GM12878 (cell line): ENCODE measurements at regions not wholly inside any gene's neighbourhood (a gene's known extent, or its start where the extent isn't known, plus 50 kb on each side); places are given as distances from the start of the nearest gene placed in this dataset.

Experiments
- ATAC-seq: fragments of 200-7000 bp; cut with Tn5 transposase; 3 replicates; pipeline ENCODE4 v1.9.1; 2020; ENCODE audit warnings: mild to moderate bottlenecking, moderate library complexity
- BruUV-seq: library from RNA; stranded (reverse); fragments of 400-500 nt; replicated peaks from 2 replicates; lab custom pipeline; 2021; lab: Mats Ljungman, UMichigan
- CTCF ChIA-PET: fragments of 300-600 bp; sonication (Branson Sonifier 250); formaldehyde crosslinking; extraction: SDS; loops from one replicate; lab custom pipeline; 2021; ENCODE audit warnings: inconsistent platforms; lab: Yijun Ruan, JAX
- POLR2A ChIA-PET: fragments of 350-600 bp; formaldehyde crosslinking; extraction: SDS; loops from one replicate; lab custom pipeline; 2021; ENCODE audit warnings: inconsistent platforms; lab: Charles Lee
- RAD21 ChIA-PET: fragments of 300-600 bp; sonication (Branson Sonifier 250); formaldehyde crosslinking; loops from one replicate; lab custom pipeline; 2023; ENCODE audit warnings: antibody characterized with exemption; ENCODE audit not compliant: unreplicated experiment; lab: Charles Lee
- SMC1A ChIA-PET: fragments of 300-600 bp; sonication (Branson Sonifier 250); formaldehyde crosslinking; loops from one replicate; lab custom pipeline; 2023; ENCODE audit not compliant: unreplicated experiment, uncharacterized antibody; lab: Charles Lee
- DNase-seq: peaks from one replicate; pipeline ENCODE4 v3.0.0-alpha.2; 2011; ENCODE audit warnings: low read depth, low spot score
- FAIRE-seq: peaks from 3 replicates; lab custom pipeline; 2011; peaks lifted over from hg19 to GRCh38; lab: Jason Lieb, UNC
- H2AFZ ChIP-seq: 2 replicates; pipeline ENCODE4 v1.6.0; 2011; ENCODE audit warnings: low read depth, low read length, control low read depth; ENCODE audit not compliant: control insufficient read depth
- H3K27ac ChIP-seq: 2 replicates; pipeline ENCODE4 v1.5.1; 2011; ENCODE audit warnings: control low read depth; ENCODE audit not compliant: control insufficient read depth, insufficient read depth
- H3K27me3 ChIP-seq, 2 experiments: replicated peaks in 1 of 2; 2 replicates each; pipeline versions ENCODE4 v1.6.0 to v1.6.1; 2011; ENCODE audit warnings: low read length in 1 of 2; ENCODE audit not compliant: control insufficient read depth in 2 of 2, insufficient read depth in 2 of 2
- H3K36me3 ChIP-seq, 2 experiments: 2 replicates each; pipeline ENCODE4 v1.5.1; 2011; ENCODE audit warnings: low read length in 1 of 2; ENCODE audit not compliant: control insufficient read depth in 2 of 2, insufficient read depth in 2 of 2
- H3K4me1 ChIP-seq: 2 replicates; pipeline ENCODE4 v1.6.1; 2011; ENCODE audit warnings: mild to moderate bottlenecking, low read length, moderate library complexity, mixed read lengths; ENCODE audit not compliant: control insufficient read depth, insufficient read depth
- H3K4me2 ChIP-seq: 2 replicates; pipeline ENCODE4 v1.6.0; 2011; ENCODE audit warnings: control low read depth; ENCODE audit not compliant: control insufficient read depth, insufficient read depth
- H3K4me3 ChIP-seq: fragments of 200-600 bp; sonication (generic); 2 replicates; pipeline ENCODE4 v1.5.1; 2016
- H3K79me2 ChIP-seq: 2 replicates; pipeline ENCODE4 v1.6.0; 2011; ENCODE audit warnings: low read length; ENCODE audit not compliant: control insufficient read depth, insufficient read depth
- H3K9ac ChIP-seq: 2 replicates; pipeline ENCODE4 v1.8.0; 2011; ENCODE audit warnings: low read length, control low read depth, mixed read lengths; ENCODE audit not compliant: control insufficient read depth, insufficient read depth
- H3K9me3 ChIP-seq: replicated peaks from 3 replicates; pipeline ENCODE4 v1.5.1; 2011; ENCODE audit warnings: mild to moderate bottlenecking, low read length; ENCODE audit not compliant: control insufficient read depth, insufficient read depth
- H4K20me1 ChIP-seq: 2 replicates; pipeline ENCODE4 v1.6.0; 2011; ENCODE audit not compliant: control insufficient read depth, insufficient read depth
- ATF7 ChIP-seq: fragments of 450-650 bp; IDR thresholded peaks from 2 replicates; pipeline ENCODE4 v1.6.1; 2016; ENCODE audit warnings: low read depth, mild to moderate bottlenecking
- CBX5 ChIP-seq: sonication (generic); IDR thresholded peaks from 2 replicates; pipeline ENCODE4 v1.6.1; 2016; ENCODE audit warnings: low read depth, moderate library complexity, mild to moderate bottlenecking, inconsistent platforms
- ESRRA ChIP-seq: IDR thresholded peaks from 2 replicates; pipeline ENCODE4 v1.6.1; 2012; ENCODE audit warnings: mild to moderate bottlenecking, low read length, improper control_type of control experiment
- EZH2 ChIP-seq: IDR thresholded peaks from 2 replicates; pipeline ENCODE4 v1.6.1; 2012; ENCODE audit warnings: low read depth, mild to moderate bottlenecking, control low read depth, inconsistent platforms, low read length, borderline replicate concordance; ENCODE audit not compliant: control insufficient read depth
- JUNB ChIP-seq: IDR thresholded peaks from 2 replicates; pipeline ENCODE4 v1.6.1; 2016; ENCODE audit warnings: antibody characterized with exemption, mild to moderate bottlenecking
- KAT2A ChIP-seq: conservative IDR thresholded peaks from 2 replicates; pipeline ENCODE4 v1.6.1; 2011; ENCODE audit warnings: low read depth, low read length; ENCODE audit not compliant: control insufficient read depth
- PAX5 ChIP-seq: IDR thresholded peaks from 2 replicates; pipeline ENCODE4 v1.6.1; 2011; ENCODE audit warnings: low read depth, low read length, borderline replicate concordance
- POLR2A ChIP-seq: IDR thresholded peaks from 2 replicates; pipeline ENCODE4 v1.6.1; 2011; ENCODE audit warnings: low read depth, mild to moderate bottlenecking, low read length
- RBBP5 ChIP-seq: fragments of 200-600 bp; sonication (generic); conservative IDR thresholded peaks from 2 replicates; pipeline ENCODE4 v1.6.1; 2016
- RFX5 ChIP-seq: IDR thresholded peaks from 2 replicates; pipeline ENCODE4 v1.6.1; 2011; ENCODE audit warnings: low read depth, low read length, improper control_type of control experiment
- SMC3 ChIP-seq: IDR thresholded peaks from 2 replicates; pipeline ENCODE4 v1.6.1; 2011; ENCODE audit warnings: low read length, improper control_type of control experiment, borderline replicate concordance
- STAT1 ChIP-seq: fragments of 450-650 bp; conservative IDR thresholded peaks from 2 replicates; pipeline ENCODE4 v1.6.1; 2014; ENCODE audit warnings: antibody characterized with exemption, mild to moderate bottlenecking
- SUPT20H ChIP-seq: IDR thresholded peaks from 2 replicates; pipeline ENCODE4 v1.6.1; 2011; ENCODE audit warnings: low read depth, mild to moderate bottlenecking, low read length, moderate library complexity, borderline replicate concordance; ENCODE audit not compliant: control insufficient read depth
- ZBED1 ChIP-seq: IDR thresholded peaks from 2 replicates; pipeline ENCODE4 v1.6.1; 2016; ENCODE audit warnings: borderline replicate concordance
- ZZZ3 ChIP-seq: IDR thresholded peaks from 2 replicates; pipeline ENCODE4 v1.6.1; 2011; ENCODE audit warnings: low read depth; ENCODE audit not compliant: control insufficient read depth, insufficient read length
- WGBS: methylation state at CpG from one replicate; pipeline ENCODE4 v1.1.6; 2016; ENCODE audit warnings: low lambda C conversion rate; ENCODE audit not compliant: insufficient replicate concordance, insufficient coverage; ENCODE audit errors: missing lambda C conversion rate; 5-methylcytosine and 5-hydroxymethylcytosine counted together
- in situ Hi-C: fragments of 300-500 bp; cut with MboI; formaldehyde crosslinking; loops from 9 replicates; pipeline ENCODE4 v1.14.3; 2018; ENCODE audit warnings: mixed read lengths
- intact Hi-C: fragments of 100-400 bp; cut with micrococcal nuclease; formaldehyde crosslinking; loops from one replicate; pipeline ENCODE4 v1.14.2; 2022; ENCODE audit not compliant: unreplicated experiment
- TF ChIP-seq, protein P1 (sequence below): fragments of 450-650 bp; IDR thresholded peaks from 2 replicates; pipeline ENCODE4 v1.6.1; 2014; ENCODE audit warnings: mild to moderate bottlenecking
- TF ChIP-seq, protein P2 (sequence below): fragments of 150-350 bp; IDR thresholded peaks from 2 replicates; pipeline ENCODE4 v1.6.1; 2014; ENCODE audit warnings: mild to moderate bottlenecking, low read depth, low read length
- TF ChIP-seq, protein P3 (sequence below): IDR thresholded peaks from 2 replicates; pipeline ENCODE4 v1.6.1; 2012; ENCODE audit warnings: low read depth, low read length, improper control_type of control experiment

DNA sequence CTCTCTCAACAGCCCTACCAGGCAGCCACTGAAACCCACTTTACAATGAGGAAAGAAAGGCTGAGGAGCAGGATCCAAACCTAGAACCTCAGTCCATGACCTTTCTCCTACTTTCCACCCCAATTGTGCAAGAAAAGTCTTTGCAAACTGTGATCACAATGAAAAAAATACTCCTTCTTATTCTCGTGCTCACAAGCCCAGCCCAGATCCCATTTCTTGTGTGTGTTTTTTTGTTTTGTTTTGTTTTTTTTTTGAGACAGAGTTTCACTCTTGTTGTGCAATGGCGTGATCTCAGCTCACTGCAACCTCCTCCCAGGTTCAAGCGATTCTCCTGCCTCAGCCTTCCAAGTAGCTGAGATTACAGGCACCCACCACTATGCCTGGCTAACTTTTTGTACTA lies 97.7 kb downstream of the CRYAA start:
- ChIA-PET RAD21 (no interaction called here), SMC1A (no interaction called here), POLR2A (no interaction called here), CTCF (no interaction called here)
- peaks cover 4% of the 10 kb centered on the region; the same call in 2 of the 3 replicates for H3K9me3 ChIP-seq
- no peaks in the 10 kb centered on the region for H3K36me3 ChIP-seq
- no TSS peak for BruUV-seq
- no peaks in the 10 kb centered on the region for H3K27me3 ChIP-seq
- TF ChIP-seq ESRRA = no peak
- no peak for TF ChIP-seq KAT2A
- no peak for TF ChIP-seq EZH2
- in situ Hi-C loops (no loop called here), intact Hi-C loops (no loop called here)
- H3K4me3 ChIP-seq = no peak overlapping the region
- 0 out of 2 replicates have a peak, but pooled peaks cover 4% of the 10 kb centered on the region for H3K4me1 ChIP-seq
- H3K4me2 ChIP-seq = no peak overlapping the region
- H3K9ac ChIP-seq = no peak overlapping the region
- 31% methylated on average over 3 of the region's 3 CpGs for WGBS
- no peak overlapping the region for H2AFZ ChIP-seq
- no peaks in the 10 kb centered on the region for H4K20me1 ChIP-seq
- no peak for DNase-seq
- no peaks in the 10 kb centered on the region for H3K79me2 ChIP-seq
- no peak for FAIRE-seq
- no peak overlapping the region for H3K27ac ChIP-seq
- no peak for ATAC-seq

DNA sequence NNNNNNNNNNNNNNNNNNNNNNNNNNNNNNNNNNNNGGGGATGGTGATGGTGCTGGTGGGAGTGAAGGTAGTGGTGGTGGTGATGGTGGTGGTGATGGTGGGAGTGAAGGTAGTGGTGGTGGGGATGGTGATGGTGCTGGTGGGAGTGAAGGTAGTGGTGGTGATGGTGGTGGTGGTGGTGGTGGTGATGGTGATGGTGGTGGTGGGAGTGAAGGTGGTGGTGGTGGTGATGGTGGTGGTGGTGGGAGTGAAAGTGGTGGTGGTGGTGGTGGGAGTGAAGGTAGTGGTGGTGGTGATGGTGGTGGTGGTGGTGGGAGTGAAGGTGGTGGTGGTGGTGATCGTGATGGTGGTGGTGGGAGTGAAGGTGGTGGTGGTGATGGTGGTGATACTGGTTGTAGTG lies 93.6 kb downstream of the CRYAA start:
- no TSS peak for BruUV-seq
- Histone ChIP-seq H3K79me2 (no peaks in the 10 kb centered on the region), H3K9me3 (peaks cover 4% of the 10 kb centered on the region; the same call in 2 of the 3 replicates), H4K20me1 (no peaks in the 10 kb centered on the region), H3K4me2 (no peak overlapping the region), H3K36me3 (no peaks in the 10 kb centered on the region), H3K4me3 (no peak overlapping the region), H3K27ac (no peak overlapping the region), H2AFZ (no peak overlapping the region), H3K4me1 (0 out of 2 replicates have a peak, but pooled peaks cover 4% of the 10 kb centered on the region), H3K27me3 (no peaks in the 10 kb centered on the region), H3K9ac (no peak overlapping the region)
- in situ Hi-C loops (no loop called here), intact Hi-C loops (no loop called here)
- 40% methylated on average over 1 of the region's 1 CpG for WGBS
- ChIA-PET CTCF (no interaction called here), SMC1A (no interaction called here), POLR2A (no interaction called here), RAD21 (no interaction called here)
- ATAC-seq (no peak), FAIRE-seq (no peak), DNase-seq (no peak)
- TF ChIP-seq, protein P1, sequence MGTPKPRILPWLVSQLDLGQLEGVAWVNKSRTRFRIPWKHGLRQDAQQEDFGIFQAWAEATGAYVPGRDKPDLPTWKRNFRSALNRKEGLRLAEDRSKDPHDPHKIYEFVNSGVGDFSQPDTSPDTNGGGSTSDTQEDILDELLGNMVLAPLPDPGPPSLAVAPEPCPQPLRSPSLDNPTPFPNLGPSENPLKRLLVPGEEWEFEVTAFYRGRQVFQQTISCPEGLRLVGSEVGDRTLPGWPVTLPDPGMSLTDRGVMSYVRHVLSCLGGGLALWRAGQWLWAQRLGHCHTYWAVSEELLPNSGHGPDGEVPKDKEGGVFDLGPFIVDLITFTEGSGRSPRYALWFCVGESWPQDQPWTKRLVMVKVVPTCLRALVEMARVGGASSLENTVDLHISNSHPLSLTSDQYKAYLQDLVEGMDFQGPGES = no peak
- TF ChIP-seq ZZZ3 (no peak), SMC3 (no peak), ZBED1 (no peak), CBX5 (no peak), RFX5 (no peak), JUNB (no peak), STAT1 (no peak), RBBP5 (no peak), POLR2A (no peak), ATF7 (no peak), PAX5 (no peak), SUPT20H (no peak)
- TF ChIP-seq, protein P2, sequence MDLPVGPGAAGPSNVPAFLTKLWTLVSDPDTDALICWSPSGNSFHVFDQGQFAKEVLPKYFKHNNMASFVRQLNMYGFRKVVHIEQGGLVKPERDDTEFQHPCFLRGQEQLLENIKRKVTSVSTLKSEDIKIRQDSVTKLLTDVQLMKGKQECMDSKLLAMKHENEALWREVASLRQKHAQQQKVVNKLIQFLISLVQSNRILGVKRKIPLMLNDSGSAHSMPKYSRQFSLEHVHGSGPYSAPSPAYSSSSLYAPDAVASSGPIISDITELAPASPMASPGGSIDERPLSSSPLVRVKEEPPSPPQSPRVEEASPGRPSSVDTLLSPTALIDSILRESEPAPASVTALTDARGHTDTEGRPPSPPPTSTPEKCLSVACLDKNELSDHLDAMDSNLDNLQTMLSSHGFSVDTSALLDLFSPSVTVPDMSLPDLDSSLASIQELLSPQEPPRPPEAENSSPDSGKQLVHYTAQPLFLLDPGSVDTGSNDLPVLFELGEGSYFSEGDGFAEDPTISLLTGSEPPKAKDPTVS = no peak
- TF ChIP-seq, protein P3, sequence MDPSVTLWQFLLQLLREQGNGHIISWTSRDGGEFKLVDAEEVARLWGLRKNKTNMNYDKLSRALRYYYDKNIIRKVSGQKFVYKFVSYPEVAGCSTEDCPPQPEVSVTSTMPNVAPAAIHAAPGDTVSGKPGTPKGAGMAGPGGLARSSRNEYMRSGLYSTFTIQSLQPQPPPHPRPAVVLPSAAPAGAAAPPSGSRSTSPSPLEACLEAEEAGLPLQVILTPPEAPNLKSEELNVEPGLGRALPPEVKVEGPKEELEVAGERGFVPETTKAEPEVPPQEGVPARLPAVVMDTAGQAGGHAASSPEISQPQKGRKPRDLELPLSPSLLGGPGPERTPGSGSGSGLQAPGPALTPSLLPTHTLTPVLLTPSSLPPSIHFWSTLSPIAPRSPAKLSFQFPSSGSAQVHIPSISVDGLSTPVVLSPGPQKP = no peak
